BJ (cell line): ENCODE measurements at regions not wholly inside any gene's neighbourhood (a gene's known extent, or its start where the extent isn't known, plus 50 kb on each side); places are given as distances from the start of the nearest gene placed in this dataset.

Source experiments
- CTCF ChIA-PET: fragments of 350-600 bp; formaldehyde crosslinking; extraction: SDS; loops from one replicate; lab custom pipeline; 2021; ENCODE audit warnings: antibody characterized with exemption, inconsistent platforms; lab: Yijun Ruan, JAX
- POLR2A ChIA-PET: fragments of 300-600 bp; sonication (Branson Sonifier 250); formaldehyde crosslinking; extraction: SDS; loops from one replicate; lab custom pipeline; 2021; ENCODE audit warnings: antibody characterized with exemption; lab: Charles Lee
- DNase-seq: peaks from one replicate; pipeline ENCODE4 v3.0.0-alpha.2; 2011; ENCODE audit warnings: low read depth
- H3K27me3 ChIP-seq: 2 replicates; pipeline ENCODE4 v1.6.0; 2011; ENCODE audit warnings: low read length; ENCODE audit not compliant: control insufficient read depth, insufficient read depth
- H3K36me3 ChIP-seq: 2 replicates; pipeline ENCODE4 v1.5.1; 2011; ENCODE audit warnings: low read length; ENCODE audit not compliant: control insufficient read depth, insufficient read depth
- H3K4me3 ChIP-seq: 2 replicates; pipeline ENCODE4 v1.5.1; 2011; ENCODE audit warnings: low read depth, mild to moderate bottlenecking, control low read depth, low read length
- CTCF ChIP-seq: IDR thresholded peaks from 2 replicates; pipeline ENCODE4 v1.5.1; 2011; ENCODE audit warnings: low read depth, mild to moderate bottlenecking, control low read depth, inconsistent platforms, low read length, moderate library complexity; ENCODE audit not compliant: insufficient read depth

GRCh38 chr7:145696071-145696470, 420.5 kb upstream of the CNTNAP2 start:
- TF ChIP-seq CTCF, result no peak
- DNase-seq, result no peak
- H3K27me3 ChIP-seq, result no peaks in the 10 kb centered on the region
- H3K4me3 ChIP-seq, result no peak overlapping the region
- POLR2A ChIA-PET, result no interaction called here
- CTCF ChIA-PET, result no interaction called here
- no peaks in the 10 kb centered on the region for H3K36me3 ChIP-seq

- Histone ChIP-seq H3K36me3 (no peaks in the 10 kb centered on the region), H3K4me3 (no peak overlapping the region), H3K27me3 (no peaks in the 10 kb centered on the region)
- CTCF ChIA-PET, result interaction anchor here (0.8 kb wide), 1 partner anchor 12 kb away, joined by 4 read pairs; no protein-coding TSS in a partner anchor
- no peak for TF ChIP-seq CTCF
- DNase-seq, result no peak
- POLR2A ChIA-PET, result no interaction called here
These were observed 424.2 kb upstream of the CNTNAP2 start for GRCh38 chr7:145692237-145692950.

GRCh38 chr7:145691377-145691914, 425.2 kb upstream of the CNTNAP2 start:
- Histone ChIP-seq H3K36me3 (no peaks in the 10 kb centered on the region), H3K4me3 (no peak overlapping the region), H3K27me3 (no peaks in the 10 kb centered on the region)
- ChIA-PET CTCF (no interaction called here), POLR2A (no interaction called here)
- DNase-seq, result no peak
- TF ChIP-seq CTCF, result no peak

- TF ChIP-seq CTCF, result no peak
- DNase-seq, result no peak
- no peaks in the 10 kb centered on the region for H3K27me3 ChIP-seq
- H3K4me3 ChIP-seq, result no peak overlapping the region
- CTCF ChIA-PET, result interaction anchor here (0.6 kb wide), 1 partner anchor 32 kb away, joined by 3 read pairs; no protein-coding TSS in a partner anchor
- POLR2A ChIA-PET, result no interaction called here
- H3K36me3 ChIP-seq, result no peaks in the 10 kb centered on the region
These were observed 435.0 kb upstream of the CNTNAP2 start for GRCh38 chr7:145681646-145682045.

GRCh38 chr7:145681159-145681558, 435.4 kb upstream of the CNTNAP2 start:
- Histone ChIP-seq H3K27me3 (no peaks in the 10 kb centered on the region), H3K4me3 (no peak overlapping the region), H3K36me3 (no peaks in the 10 kb centered on the region)
- POLR2A ChIA-PET, result no interaction called here
- TF ChIP-seq CTCF, result no peak
- CTCF ChIA-PET, result interaction anchor here (0.6 to 0.9 kb wide), 2 partner anchors 11 to 33 kb away, joined by 3 to 4 read pairs; no protein-coding TSS in a partner anchor
- DNase-seq, result no peak
